Activated T-helper 17 cell treated with anti-CD3 and anti-CD28 coated beads, Interleukin-2, amount 50 U/mL, for 72 hours (primary cell): ENCODE measurements at regions not wholly inside any gene's neighbourhood (a gene's known extent, or its start where the extent isn't known, plus 50 kb on each side); places are given as distances from the start of the nearest gene placed in this dataset.

Experiments
- ATAC-seq: fragments of 150-1000 bp; cut with Tn5 transposase; replicated peaks from 2 replicates; pipeline ENCODE4 v1.10.0; 2021; ENCODE audit warnings: mild to moderate bottlenecking, moderate library complexity
- H3K27ac Mint-ChIP-seq: one replicate; pipeline ENCODE4 v1.8.0; 2022; ENCODE audit warnings: mixed read lengths
- H3K27me3 Mint-ChIP-seq: one replicate; pipeline ENCODE4 v1.8.0; 2022; ENCODE audit warnings: mixed read lengths
- H3K36me3 Mint-ChIP-seq: one replicate; pipeline ENCODE4 v1.8.0; 2022; ENCODE audit warnings: low read depth, mild to moderate bottlenecking, mixed read lengths
- H3K4me1 Mint-ChIP-seq: one replicate; pipeline ENCODE4 v1.8.0; 2022; ENCODE audit warnings: mixed read lengths
- H3K4me3 Mint-ChIP-seq: one replicate; pipeline ENCODE4 v1.8.0; 2022; ENCODE audit warnings: mild to moderate bottlenecking, mixed read lengths
- H3K9me3 Mint-ChIP-seq: one replicate; pipeline ENCODE4 v1.8.0; 2022; ENCODE audit warnings: mixed read lengths

DNA sequence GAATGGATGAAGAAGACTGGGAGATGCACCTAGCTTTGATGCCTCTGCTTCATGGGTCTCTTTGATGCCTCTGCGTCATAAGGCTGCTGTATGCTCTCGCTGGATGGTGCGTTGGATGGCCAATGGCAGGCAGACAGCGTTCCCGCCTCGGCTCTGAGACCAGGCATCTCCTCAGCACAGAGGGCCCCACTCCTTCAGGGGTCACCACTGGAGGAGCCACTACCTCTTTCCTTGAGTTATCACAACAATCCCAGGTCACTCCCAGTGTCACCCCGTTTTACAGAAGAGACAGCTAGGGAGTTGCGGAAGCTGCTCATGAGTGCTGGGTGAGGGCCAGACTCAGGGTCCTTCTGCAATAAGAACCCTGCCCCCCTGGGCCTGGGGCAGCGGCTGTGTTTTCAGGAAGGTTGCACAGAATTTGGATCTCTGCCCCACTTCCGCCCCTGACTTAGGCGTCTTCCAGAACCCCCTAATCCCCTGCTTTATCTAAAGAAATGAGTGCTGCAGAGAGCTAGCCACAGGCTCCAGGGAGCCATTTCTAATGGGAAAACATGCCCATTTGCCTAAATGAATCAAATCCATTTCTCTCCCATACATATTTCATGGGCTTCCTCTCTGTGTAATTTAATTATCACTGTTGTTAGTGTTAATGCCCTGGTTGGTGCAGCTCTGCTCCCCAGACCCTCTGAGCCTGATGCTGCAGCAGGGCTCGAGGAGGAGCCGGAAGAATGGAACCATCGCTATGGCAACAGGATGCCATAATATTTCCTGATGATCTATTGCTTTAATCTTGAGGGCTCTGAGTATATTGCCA lies 131.8 kb upstream of the HS6ST1 start:
- H3K4me1 Mint-ChIP-seq: no peaks in the 10 kb centered on the region
- no peak for ATAC-seq

DNA sequence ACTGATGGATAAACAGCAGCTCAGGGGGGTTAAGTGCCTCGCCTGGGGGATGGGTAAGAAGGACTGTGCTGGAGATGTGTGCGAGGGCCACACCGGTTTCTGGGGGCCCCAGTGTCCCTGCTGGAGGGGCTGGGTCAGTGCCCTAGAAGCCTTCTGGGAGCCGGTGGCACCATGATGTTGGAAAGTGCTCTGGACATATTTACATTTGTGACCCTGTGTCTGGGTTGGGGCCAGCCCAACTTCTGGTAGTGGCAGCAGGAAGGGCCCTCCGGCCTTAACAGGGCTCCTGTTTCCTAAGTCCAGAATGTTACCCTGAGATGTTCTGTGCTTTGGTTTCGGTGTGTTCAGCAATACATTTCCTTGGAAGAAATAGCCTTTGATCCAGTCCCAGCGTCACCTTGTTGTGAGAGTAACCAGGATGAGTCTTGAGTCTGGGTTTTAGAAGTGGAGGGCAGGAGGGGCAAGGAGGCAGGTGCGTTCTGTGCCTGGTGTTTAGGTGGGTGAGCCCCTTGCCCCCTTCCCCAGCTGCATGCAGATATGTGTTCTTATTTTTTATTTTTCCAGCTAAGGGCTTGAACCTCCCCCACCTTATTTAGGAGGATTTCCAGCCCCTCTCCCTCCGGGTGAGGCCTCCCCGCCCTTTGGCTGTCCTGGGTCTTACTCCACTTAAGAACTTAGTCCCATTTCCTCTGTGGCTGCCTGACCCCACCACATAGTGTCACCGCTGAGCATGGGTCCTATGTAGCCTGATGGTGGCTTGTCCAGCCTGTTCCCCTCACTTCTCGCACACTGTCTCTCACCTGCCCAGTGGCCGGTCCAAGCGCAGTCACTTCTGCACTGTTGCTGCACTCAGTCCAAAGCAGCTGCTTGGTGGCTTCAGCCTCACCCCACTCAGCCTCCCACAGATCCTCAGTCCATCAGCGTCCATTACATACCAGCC lies 132.7 kb upstream of the HS6ST1 start:
- H3K4me3 Mint-ChIP-seq: no peak overlapping the region
- no peak for ATAC-seq
- H3K4me1 Mint-ChIP-seq: no peaks in the 10 kb centered on the region
- peaks cover 11% of the 10 kb centered on the region for H3K27me3 Mint-ChIP-seq
- H3K27ac Mint-ChIP-seq: no peak overlapping the region
- H3K9me3 Mint-ChIP-seq: no peaks in the 10 kb centered on the region
- H3K36me3 Mint-ChIP-seq: no peaks in the 10 kb centered on the region

More for the DNA sequence above, 131.8 kb upstream of the HS6ST1 start:
- peaks cover 11% of the 10 kb centered on the region for H3K27me3 Mint-ChIP-seq
- H3K27ac Mint-ChIP-seq: no peak overlapping the region
- H3K9me3 Mint-ChIP-seq: no peaks in the 10 kb centered on the region
- H3K36me3 Mint-ChIP-seq: no peaks in the 10 kb centered on the region
- no peak overlapping the region for H3K4me3 Mint-ChIP-seq

DNA sequence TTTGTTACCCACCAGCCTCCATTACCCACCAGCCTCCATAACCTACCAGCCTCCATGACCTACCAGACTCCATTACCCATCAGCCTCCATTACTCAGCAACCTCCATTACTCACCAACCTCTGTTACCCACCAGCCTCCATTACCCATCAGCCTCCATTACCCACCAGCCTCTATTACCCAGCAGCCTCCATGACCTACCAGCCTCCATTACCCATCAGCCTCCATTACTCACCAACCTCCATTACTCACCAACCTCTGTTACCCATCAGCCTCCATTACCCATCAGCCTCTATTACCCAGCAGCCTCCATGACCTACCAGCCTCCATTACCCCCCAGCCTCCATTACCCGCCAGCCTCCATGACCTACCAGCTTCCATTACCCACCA lies 133.3 kb upstream of the HS6ST1 start:
- no peaks in the 10 kb centered on the region for H3K36me3 Mint-ChIP-seq
- H3K4me1 Mint-ChIP-seq: no peaks in the 10 kb centered on the region
- H3K9me3 Mint-ChIP-seq: no peaks in the 10 kb centered on the region
- H3K27ac Mint-ChIP-seq: no peak overlapping the region
- H3K4me3 Mint-ChIP-seq: no peak overlapping the region
- peaks cover 11% of the 10 kb centered on the region for H3K27me3 Mint-ChIP-seq
- ATAC-seq: no peak

DNA sequence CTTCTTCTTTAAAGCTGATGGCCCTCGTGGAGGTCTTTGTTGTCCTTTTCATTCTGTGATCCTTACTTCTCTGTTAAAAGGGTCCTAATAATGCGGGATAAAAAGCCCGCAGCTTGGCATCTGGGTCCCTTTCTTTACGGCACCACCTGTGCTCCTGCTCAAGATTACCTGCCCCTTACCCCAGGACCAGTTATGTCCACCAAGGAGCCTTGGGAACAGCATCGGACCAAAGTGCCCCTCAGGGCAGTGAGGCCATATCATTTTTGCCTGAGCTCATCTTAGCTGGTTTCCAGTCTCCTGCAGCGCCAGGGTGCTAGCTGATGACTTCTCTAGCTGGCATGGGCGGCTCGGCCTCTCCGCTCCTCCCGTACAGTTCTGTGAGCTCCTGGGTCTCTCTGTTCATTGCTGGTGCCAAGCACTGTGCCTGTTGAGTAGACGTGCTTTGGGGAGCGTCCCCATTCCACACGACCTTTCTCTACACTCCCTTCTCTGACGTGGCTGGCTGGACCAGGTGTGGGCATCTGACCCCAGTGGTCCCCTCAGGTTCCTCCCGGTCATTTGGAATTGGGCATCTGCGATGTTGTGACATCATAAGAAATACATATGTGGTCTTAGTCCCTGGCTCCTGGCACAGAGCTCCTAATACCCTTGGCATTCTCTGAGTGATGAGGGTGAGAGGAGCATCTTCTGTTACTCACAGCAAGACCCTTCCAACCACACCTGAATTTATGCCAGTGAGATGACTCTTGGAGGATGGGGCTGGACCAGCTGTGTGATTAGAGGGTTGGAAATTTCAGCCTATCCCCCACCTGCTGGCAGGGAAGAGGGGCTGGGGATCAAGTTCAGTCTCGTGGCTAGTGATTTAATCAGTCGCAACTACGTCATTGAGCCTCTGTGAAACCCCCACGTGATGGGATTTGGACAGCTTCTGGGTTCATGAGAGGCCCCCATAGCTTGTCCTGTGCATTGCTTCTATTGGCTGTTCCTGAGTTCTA lies 134.2 kb upstream of the HS6ST1 start:
- Mint-ChIP-seq H3K27ac (no peak overlapping the region), H3K4me1 (no peaks in the 10 kb centered on the region), H3K9me3 (no peaks in the 10 kb centered on the region), H3K36me3 (no peaks in the 10 kb centered on the region), H3K27me3 (peaks cover 13% of the 10 kb centered on the region), H3K4me3 (no peak overlapping the region)
- no peak for ATAC-seq

DNA sequence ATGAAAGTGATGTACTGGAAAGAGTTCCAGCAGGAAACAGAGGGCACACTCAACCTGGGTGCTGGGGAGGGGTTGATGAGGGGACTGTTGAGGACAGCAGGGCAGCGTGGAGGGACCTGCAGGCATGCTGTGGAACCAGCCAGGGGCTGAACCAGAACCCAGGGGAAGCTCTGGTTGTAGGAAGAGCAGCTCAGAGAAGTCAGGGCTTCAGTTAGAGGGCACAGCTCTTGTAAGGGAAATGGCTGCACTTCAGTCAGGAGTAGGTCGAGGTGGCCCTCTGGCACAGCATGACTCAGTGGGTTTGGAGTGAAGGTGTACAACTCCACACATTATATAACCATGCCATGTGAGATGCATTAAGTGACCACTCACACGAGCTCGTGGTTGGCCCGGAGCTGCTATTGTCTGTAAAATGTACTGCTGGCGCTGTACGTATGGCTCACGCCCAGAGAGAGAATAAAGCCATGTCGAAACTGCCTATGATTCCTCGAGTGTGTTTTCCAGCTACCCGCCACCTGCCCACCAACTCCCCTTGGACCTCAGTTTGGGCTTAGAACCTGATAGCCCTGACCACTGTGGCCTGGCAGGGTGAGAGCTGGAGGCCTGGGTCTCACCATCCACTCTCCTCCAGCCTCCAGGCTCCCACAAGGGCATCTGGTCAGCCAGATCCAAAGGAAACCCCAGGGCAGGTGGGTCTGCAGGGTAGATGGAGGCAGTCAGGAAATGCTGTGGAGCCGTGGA lies 136.5 kb upstream of the HS6ST1 start:
- H3K27me3 Mint-ChIP-seq: peaks cover 15% of the 10 kb centered on the region
- no peak overlapping the region for H3K4me3 Mint-ChIP-seq
- H3K36me3 Mint-ChIP-seq: no peaks in the 10 kb centered on the region
- no peaks in the 10 kb centered on the region for H3K4me1 Mint-ChIP-seq
- no peak for ATAC-seq
- no peak overlapping the region for H3K27ac Mint-ChIP-seq
- H3K9me3 Mint-ChIP-seq: no peaks in the 10 kb centered on the region

DNA sequence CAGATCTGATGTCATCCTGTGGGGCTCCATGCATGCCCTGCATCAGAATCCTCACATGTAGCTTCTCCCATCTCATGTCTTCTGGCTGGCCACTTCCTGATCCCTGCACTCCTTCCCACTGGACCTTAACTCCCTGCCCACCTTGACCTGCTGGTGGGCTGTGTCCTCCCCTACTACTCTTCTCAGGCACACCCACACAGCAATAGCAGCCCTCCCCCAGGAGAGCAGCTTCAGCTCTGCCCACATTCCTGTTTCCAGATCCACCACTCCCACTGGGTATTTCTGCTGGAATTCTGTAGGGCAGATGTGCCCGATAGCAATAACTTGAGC lies 137.0 kb upstream of the HS6ST1 start:
- ATAC-seq: no peak
- Mint-ChIP-seq H3K27ac (no peak overlapping the region), H3K4me1 (no peaks in the 10 kb centered on the region), H3K27me3 (peaks cover 15% of the 10 kb centered on the region), H3K9me3 (no peaks in the 10 kb centered on the region), H3K36me3 (no peaks in the 10 kb centered on the region), H3K4me3 (no peak overlapping the region)

DNA sequence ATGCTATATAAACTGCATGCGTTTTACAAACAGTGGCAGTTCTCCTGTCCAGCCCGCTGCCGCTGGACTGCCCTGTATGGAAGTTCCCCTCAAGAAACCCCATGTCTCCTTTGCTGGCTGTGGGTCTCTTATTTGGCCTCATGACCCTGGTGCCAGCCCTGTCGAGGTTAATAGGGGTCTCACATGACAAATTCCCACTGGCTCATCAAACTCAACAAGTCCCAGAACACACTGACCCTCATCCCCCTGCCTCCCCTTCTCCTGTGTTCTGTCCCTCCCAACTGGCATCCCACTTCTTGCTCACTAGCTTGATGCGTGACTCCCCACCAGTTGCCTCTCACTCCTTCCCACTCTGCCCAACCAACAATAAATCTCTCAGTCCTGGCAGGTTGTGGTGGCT lies 137.6 kb upstream of the HS6ST1 start:
- Mint-ChIP-seq H3K36me3 (no peaks in the 10 kb centered on the region), H3K4me3 (no peak overlapping the region), H3K27ac (no peak overlapping the region), H3K27me3 (peaks cover 15% of the 10 kb centered on the region), H3K4me1 (no peaks in the 10 kb centered on the region), H3K9me3 (no peaks in the 10 kb centered on the region)
- no peak for ATAC-seq

DNA sequence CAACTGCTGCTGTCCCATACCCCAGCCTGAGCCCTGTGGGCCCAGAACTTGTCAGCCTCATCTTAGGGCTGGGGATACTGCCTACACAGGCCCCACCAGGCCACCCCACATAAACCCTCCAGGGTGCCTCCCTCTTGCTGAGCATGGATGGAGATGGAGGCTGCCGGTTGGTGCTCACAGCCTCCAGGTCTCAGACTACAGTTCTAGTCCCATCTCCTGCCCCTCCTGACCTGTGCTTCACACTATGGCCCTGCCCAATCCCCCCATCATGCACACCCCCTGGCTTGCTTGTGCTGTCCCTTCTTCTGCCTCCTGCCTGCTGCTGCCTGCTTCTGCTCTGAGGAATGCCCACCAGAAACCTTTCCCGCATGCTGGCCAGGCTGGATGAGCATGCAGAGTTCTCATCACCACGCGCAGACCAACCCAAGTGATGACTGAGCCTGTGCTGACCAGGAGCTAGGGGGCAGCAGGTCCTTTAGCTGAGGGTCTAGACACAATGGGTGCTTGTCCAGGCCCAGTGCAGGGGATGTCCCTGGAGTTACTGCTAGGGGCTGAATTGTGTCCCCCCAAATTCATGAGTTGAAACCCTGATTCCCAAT lies 138.4 kb upstream of the HS6ST1 start:
- H3K27ac Mint-ChIP-seq: no peak overlapping the region
- no peaks in the 10 kb centered on the region for H3K36me3 Mint-ChIP-seq
- no peaks in the 10 kb centered on the region for H3K9me3 Mint-ChIP-seq
- H3K4me3 Mint-ChIP-seq: no peak overlapping the region
- ATAC-seq: no peak
- H3K27me3 Mint-ChIP-seq: peaks cover 12% of the 10 kb centered on the region
- H3K4me1 Mint-ChIP-seq: no peaks in the 10 kb centered on the region

DNA sequence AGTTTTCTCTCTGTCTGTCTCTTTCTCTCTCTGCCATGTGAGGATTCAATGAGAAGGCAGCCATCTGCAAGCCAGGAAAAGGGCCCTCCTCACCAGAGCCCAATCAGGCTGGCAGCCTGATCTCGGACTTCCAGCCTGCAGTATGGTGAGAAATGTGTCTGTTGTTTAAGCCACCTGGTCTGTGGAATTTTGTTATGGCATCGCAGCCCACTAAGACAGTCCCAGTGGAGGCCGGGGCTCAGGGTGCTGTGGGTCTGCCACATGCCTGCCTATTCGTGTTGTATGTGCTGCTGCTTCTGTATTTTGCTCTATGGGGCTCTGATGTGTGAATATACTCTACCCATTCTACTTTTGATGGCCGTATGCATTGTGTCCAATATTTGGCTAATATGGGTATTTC lies 139.0 kb upstream of the HS6ST1 start:
- Mint-ChIP-seq H3K4me1 (no peaks in the 10 kb centered on the region), H3K9me3 (no peaks in the 10 kb centered on the region), H3K27me3 (peaks cover 8% of the 10 kb centered on the region), H3K27ac (no peak overlapping the region), H3K36me3 (no peaks in the 10 kb centered on the region), H3K4me3 (no peak overlapping the region)
- ATAC-seq: no peak

DNA sequence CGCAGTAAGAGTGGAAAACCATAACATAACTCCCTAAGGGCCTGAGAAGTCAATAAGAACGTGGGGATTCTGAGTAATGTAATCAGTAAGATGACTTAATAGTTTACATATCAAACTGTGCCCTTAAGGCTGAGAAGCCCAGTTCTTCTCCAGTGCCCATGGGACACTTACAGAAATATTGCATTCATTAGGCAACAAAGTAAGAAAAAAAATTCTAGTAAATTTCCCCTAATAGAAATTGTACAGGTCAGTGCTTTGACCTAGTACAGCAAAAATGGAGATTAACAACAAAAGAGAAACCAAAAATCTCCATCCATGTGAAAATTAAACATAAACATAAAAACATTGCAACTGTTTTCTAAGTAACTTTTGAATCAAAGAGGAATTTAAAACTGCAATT lies 139.8 kb upstream of the HS6ST1 start:
- Mint-ChIP-seq H3K36me3 (no peaks in the 10 kb centered on the region), H3K9me3 (no peaks in the 10 kb centered on the region), H3K27me3 (peaks cover 5% of the 10 kb centered on the region), H3K4me1 (no peaks in the 10 kb centered on the region), H3K4me3 (no peak overlapping the region), H3K27ac (no peak overlapping the region)
- no peak for ATAC-seq

DNA sequence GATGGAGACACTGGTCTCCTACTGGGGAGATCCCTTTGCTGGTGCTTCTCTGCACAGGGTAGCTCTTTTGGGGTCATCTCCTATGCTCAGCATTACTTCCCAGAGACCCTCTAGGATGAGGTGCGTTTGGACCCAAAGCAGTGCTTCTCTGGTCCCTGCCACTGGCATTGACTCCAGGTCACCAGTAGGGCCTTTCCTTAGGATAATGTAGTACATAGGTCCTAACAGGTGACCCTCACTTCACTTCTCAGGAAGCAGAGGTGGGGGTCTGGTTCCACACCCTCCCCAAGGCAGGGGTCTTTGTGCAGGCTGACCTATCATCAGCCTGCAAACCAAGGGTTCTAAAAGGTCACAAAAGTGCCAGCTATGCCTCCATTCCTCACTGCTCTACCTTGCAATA lies 145.8 kb upstream of the HS6ST1 start:
- Mint-ChIP-seq H3K4me1 (no peaks in the 10 kb centered on the region), H3K27me3 (peaks cover 3% of the 10 kb centered on the region), H3K27ac (no peak overlapping the region), H3K9me3 (peaks cover 13% of the 10 kb centered on the region), H3K4me3 (no peak overlapping the region), H3K36me3 (no peaks in the 10 kb centered on the region)
- ATAC-seq: no peak

DNA sequence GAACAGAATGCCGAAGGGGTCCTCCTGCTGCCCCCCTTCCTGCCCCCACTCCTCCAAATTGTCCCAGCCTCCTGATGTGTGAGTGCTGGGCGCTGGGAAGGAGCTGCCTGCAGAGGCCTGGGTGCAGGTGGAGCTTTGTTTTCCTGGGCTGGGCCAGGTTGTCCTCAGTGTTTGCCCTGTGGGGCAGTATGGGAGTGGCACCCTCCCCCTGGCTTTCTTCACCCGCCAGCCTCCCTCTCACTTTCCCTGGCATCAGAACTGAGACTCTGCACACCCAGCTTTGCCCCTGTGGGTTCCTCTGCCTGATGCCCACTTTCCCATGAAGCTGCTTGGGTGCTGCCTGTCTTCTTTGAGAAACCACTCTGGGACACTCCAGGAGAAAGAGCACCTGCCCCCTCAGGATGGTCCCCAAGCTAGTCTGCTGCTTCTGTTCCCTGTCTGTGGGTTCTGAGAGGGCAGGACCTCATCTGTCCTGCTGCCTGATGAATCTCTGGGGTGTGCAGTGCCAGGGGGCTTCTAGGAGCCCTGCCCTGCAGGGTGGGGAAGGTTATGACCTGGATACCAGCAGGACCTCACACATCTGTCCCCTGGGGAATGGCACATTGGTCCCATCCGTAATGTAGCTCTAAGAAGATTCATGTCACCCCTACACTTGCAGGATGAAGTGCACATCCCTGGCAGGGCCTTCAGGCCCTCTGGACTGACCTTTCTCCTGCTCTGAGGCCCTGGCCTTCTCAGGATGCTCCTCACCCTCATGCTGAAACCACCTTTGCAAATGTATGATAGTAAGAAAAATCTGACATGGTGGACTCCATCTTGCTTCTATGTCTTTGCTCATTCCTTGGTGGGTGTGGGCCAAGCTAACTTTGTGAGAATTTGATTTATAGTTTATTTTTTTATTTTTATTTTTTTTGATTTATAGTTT lies 146.8 kb upstream of the HS6ST1 start:
- H3K27ac Mint-ChIP-seq: no peak overlapping the region
- no peak overlapping the region for H3K4me3 Mint-ChIP-seq
- no peak for ATAC-seq
- H3K36me3 Mint-ChIP-seq: no peaks in the 10 kb centered on the region
- H3K4me1 Mint-ChIP-seq: no peaks in the 10 kb centered on the region
- H3K9me3 Mint-ChIP-seq: peaks cover 16% of the 10 kb centered on the region
- peaks cover 3% of the 10 kb centered on the region for H3K27me3 Mint-ChIP-seq

DNA sequence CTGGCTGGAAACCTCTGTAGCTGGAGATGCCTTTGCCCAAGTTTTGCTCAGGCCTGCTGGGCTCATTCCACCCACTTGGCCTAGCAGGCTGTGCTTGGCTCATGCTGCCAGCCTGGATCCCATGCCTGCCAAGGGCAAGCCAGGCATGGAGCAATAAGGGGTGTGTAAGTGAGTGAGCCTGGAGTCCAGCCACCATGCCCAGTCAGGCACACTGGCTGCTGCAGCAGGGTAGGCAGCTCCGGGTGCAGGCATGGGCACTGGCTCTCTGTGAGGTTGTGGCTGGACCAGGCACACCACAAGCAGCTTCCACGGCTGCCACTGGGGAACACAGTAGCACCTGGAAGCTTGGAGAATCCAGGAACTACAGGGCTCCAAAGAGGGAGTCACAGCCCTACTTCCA lies 147.7 kb upstream of the HS6ST1 start:
- H3K27me3 Mint-ChIP-seq: peaks cover 3% of the 10 kb centered on the region
- no peaks in the 10 kb centered on the region for H3K36me3 Mint-ChIP-seq
- H3K4me3 Mint-ChIP-seq: no peak overlapping the region
- no peaks in the 10 kb centered on the region for H3K4me1 Mint-ChIP-seq
- peaks cover 16% of the 10 kb centered on the region for H3K9me3 Mint-ChIP-seq
- ATAC-seq: no peak
- no peak overlapping the region for H3K27ac Mint-ChIP-seq
